Stimulated activated CD8-positive, alpha-beta memory T cell treated with anti-CD3 and anti-CD28 coated beads, Interleukin-2, amount 100 ng/mL, for 1 hour (primary cell): ENCODE measurements at regions not wholly inside any gene's neighbourhood (a gene's known extent, or its start where the extent isn't known, plus 50 kb on each side); places are given as distances from the start of the nearest gene placed in this dataset.

Experiments used
- DNase-seq, 2 donors: peaks; one replicate each; pipeline ENCODE4 v3.0.0-alpha.2; 2020; ENCODE audit warnings: low read depth in 2 of 2

- no peak for DNase-seq
Measured at GRCh38 chr9:8088477-8088876, 288.9 kb upstream of the DMAC1 start.

GRCh38 chr9:8085986-8086385 lies 286.4 kb upstream of the DMAC1 start:
- no peak for DNase-seq

GRCh38 chr9:8078641-8079140 lies 279.1 kb upstream of the DMAC1 start:
- no peak for DNase-seq

GRCh38 chr9:8074713-8075286 lies 275.2 kb upstream of the DMAC1 start:
- no peak for DNase-seq

- no peak for DNase-seq
Measured at GRCh38 chr9:8071445-8071798, 271.8 kb upstream of the DMAC1 start.

GRCh38 chr9:8070779-8071444 lies 271.3 kb upstream of the DMAC1 start:
- DNase-seq = no peak

GRCh38 chr9:8062459-8062858 lies 262.9 kb upstream of the DMAC1 start:
- DNase-seq = no peak

- DNase-seq = no peak
Measured at GRCh38 chr9:8053501-8053900, 253.9 kb upstream of the DMAC1 start.

GRCh38 chr9:8052991-8053390 lies 253.4 kb upstream of the DMAC1 start:
- no peak for DNase-seq

- DNase-seq = no peak
Measured at GRCh38 chr9:8037745-8038144, 238.2 kb upstream of the DMAC1 start.

GRCh38 chr9:8036914-8037524 lies 237.4 kb upstream of the DMAC1 start:
- DNase-seq = no peak

GRCh38 chr9:8033794-8034193 lies 234.2 kb upstream of the DMAC1 start:
- no peak for DNase-seq

GRCh38 chr9:8030095-8030494 lies 230.5 kb upstream of the DMAC1 start:
- DNase-seq = no peak

GRCh38 chr9:8027351-8027750 lies 227.8 kb upstream of the DMAC1 start:
- DNase-seq = no peak

- DNase-seq = no peak
Measured at GRCh38 chr9:8025551-8025950, 226.0 kb upstream of the DMAC1 start.

- no peak for DNase-seq
Measured at GRCh38 chr9:8020186-8020585, 220.6 kb upstream of the DMAC1 start.

- DNase-seq = no peak
Measured at GRCh38 chr9:8019636-8020035, 220.1 kb upstream of the DMAC1 start.

- no peak for DNase-seq
Measured at GRCh38 chr9:8014997-8015682, 215.6 kb upstream of the DMAC1 start.

- DNase-seq = no peak
Measured at GRCh38 chr9:8012986-8013385, 213.4 kb upstream of the DMAC1 start.

- no peak for DNase-seq
Measured at GRCh38 chr9:8011974-8012373, 212.4 kb upstream of the DMAC1 start.

GRCh38 chr9:7996558-7996957 lies 197.0 kb upstream of the DMAC1 start:
- no peak for DNase-seq

- DNase-seq = no peak
Measured at GRCh38 chr9:7988644-7989280, 189.2 kb upstream of the DMAC1 start.
